C4-2B (cell line): ENCODE measurements at regions not wholly inside any gene's neighbourhood (a gene's known extent, or its start where the extent isn't known, plus 50 kb on each side); places are given as distances from the start of the nearest gene placed in this dataset.

ENCODE experiments used
- CTCF ChIP-seq: fragments of 450-650 bp; conservative IDR thresholded peaks from 2 replicates; pipeline ENCODE4 v1.5.1; 2017; ENCODE audit warnings: mild to moderate bottlenecking
- ZFX ChIP-seq: fragments of 450-650 bp; IDR thresholded peaks from 2 replicates; pipeline ENCODE4 v1.6.1; 2017

- TF ChIP-seq CTCF (no peak), ZFX (no peak)
These were observed 936.0 kb upstream of the SLC10A2 start for GRCh38 chr13:104002216-104002615.
